Posterior cingulate gyrus (tissue), 11 donors: ENCODE measurements at regions not wholly inside any gene's neighbourhood (a gene's known extent, or its start where the extent isn't known, plus 50 kb on each side); places are given as distances from the start of the nearest gene placed in this dataset.
"Not testable (repeated sequence)": the region's sequence is repeated elsewhere in the genome, so short reads cannot be mapped to it uniquely, and the experiment has no call there.

Experiments
- DNase-seq, 10 donors: peaks; one replicate each; pipeline versions ENCODE4 v3.0.0 to v3.0.0-alpha.2; 2020 to 2021; ENCODE audit warnings: mixed read lengths in 3 of 10
- intact Hi-C: fragments of 100-400 bp; cut with DNase I; formaldehyde crosslinking; loops from one replicate; pipeline ENCODE4 v1.15.1; 2023

DNA sequence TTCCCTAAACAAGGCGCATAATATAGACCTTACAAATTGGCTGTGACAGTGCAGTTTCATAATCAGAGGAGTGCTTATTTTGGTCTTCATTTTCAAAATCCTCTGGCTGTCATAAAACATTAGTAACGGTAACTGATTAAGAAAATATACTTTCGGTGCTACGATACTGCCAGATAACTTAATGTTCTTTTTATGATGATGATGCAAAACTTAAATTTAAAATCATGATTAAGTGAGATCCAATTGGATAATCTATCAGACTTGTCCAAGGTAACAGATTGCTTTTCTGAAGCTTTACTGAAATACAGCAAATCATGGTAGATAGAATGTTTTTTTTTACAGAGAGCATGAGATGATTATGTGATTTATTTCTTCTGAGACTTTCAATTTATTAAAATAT is 364.2 kb upstream of the CNTN3 start:
- intact Hi-C loops = no loop called here
- no peak for DNase-seq

GRCh38 chr3:74985028-74985904 is 370.8 kb upstream of the CNTN3 start:
- intact Hi-C loops = not testable (repeated sequence)
- peak in 3 of 10 donors; percentile 67 to 83 (median 81) for DNase-seq

DNA sequence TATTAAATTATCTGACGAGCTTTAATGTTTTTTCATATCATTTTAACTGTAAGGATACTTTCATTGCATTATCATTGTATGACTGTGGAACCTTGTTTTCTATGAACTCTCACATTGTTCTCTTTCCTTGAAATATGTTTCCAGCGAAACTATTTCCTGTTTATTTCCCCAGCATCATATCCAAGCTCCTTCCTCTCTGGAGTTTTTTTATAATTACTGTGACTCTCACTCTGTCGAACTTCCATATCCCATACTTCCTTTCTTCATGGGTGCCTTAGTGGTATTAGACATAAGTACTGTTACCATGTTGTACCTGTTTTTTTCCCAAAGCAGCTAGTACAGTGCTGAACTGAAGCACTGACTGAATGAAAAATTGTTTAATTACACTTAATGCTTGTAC is 373.6 kb upstream of the CNTN3 start:
- intact Hi-C loops = no loop called here

DNA sequence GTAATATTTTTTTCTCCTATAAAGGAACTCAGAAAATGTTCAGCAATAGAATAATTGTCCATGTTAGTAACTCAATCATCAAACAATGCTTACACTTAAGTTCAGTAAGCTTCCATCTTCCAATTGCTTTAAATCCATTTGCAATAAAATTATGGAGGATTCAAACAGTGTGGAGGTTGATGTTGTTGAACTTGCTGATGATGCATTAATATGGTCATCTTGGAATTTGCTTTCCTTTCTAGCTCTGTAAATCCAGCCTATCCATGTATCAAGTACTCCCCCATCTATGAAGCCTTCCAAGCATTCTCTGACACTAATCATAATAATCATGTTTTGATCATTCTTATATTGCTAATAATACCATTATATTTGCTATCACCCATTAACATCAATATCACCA is 378.4 kb upstream of the CNTN3 start:
- no peak for DNase-seq
- intact Hi-C loops = no loop called here

More for the DNA sequence above, 373.6 kb upstream of the CNTN3 start:
- no peak for DNase-seq

DNA sequence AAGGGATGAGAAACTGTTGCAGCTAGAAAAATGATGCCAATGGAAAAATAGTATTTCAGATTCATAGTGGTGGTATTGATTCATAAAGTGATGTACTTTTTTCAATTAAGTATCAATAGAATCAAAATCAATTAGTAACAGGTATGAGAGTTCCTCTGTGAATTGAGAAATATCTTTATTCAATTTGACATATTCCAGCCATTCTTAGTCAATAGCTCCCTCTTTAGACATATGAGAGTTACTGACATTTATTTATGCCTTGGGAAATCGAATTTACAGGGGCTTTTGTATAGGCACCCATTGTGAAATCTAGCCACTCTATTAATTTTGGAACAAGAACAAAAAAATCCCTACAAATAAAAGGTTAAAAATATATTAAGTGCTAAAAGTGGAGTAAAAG is 386.9 kb upstream of the CNTN3 start:
- DNase-seq = no peak
- intact Hi-C loops = no loop called here

- intact Hi-C loops = no loop called here
- DNase-seq = no peak
These were observed 398.4 kb upstream of the CNTN3 start for GRCh38 chr3:75012791-75013331.

DNA sequence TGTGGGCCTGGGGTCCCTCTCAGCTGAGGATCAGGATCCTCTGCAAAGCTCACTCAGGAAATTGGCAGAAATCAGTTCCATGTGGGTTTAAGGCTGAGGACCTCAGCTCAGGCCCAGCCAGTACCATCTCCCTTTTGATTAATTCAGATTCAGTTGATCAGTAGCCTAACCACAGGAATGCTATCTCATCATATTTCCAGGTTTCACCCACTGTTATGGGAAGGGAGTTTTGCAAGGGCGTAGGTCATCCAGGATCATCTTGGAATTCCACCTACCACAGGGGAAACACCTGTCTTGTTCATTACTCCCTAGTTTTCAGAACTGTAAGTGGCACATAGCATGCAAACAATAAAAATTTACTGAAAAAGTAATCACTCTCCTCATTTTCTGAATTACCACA is 399.5 kb upstream of the CNTN3 start:
- no peak for DNase-seq
- intact Hi-C loops = no loop called here

GRCh38 chr3:75015280-75015679 is 400.8 kb upstream of the CNTN3 start:
- intact Hi-C loops = no loop called here
- no peak for DNase-seq

GRCh38 chr3:75035146-75035545 is 420.7 kb upstream of the CNTN3 start:
- intact Hi-C loops = no loop called here
- DNase-seq = no peak

- intact Hi-C loops = no loop called here
- DNase-seq = no peak
These were observed 428.5 kb upstream of the CNTN3 start for GRCh38 chr3:75042941-75043340.

GRCh38 chr3:75048650-75049049 is 434.2 kb upstream of the CNTN3 start:
- DNase-seq = no peak
- intact Hi-C loops = no loop called here

- DNase-seq = no peak
- intact Hi-C loops = no loop called here
These were observed 435.1 kb upstream of the CNTN3 start for GRCh38 chr3:75049533-75049932.

- DNase-seq = no peak
- intact Hi-C loops = no loop called here
These were observed 444.7 kb upstream of the CNTN3 start for GRCh38 chr3:75059120-75059519.

- intact Hi-C loops = no loop called here
- no peak for DNase-seq
These were observed 447.3 kb upstream of the CNTN3 start for GRCh38 chr3:75061806-75062205.

DNA sequence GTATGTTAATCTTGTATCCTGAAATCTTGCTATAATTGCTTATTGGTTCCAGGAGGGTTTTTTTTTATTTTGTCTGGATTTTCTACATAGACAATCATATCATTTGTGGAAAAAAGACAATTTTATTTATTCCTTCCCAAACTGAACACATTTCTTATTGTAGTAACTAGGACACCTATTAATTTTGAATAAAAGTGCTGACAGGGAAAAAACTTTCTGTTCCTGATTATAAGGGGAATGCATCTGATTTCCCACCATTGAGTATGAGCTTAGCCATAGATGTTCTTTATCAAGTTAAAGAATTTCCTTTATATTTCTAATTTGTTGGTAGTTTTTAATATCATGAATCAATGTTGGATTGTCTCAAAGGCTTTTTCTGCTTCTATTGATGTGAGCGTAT is 460.7 kb upstream of the CNTN3 start:
- DNase-seq = no peak

GRCh38 chr3:75076481-75076880 is 462.0 kb upstream of the CNTN3 start:
- DNase-seq = no peak
- intact Hi-C loops = no loop called here

More for the DNA sequence above, 460.7 kb upstream of the CNTN3 start:
- intact Hi-C loops = no loop called here

DNA sequence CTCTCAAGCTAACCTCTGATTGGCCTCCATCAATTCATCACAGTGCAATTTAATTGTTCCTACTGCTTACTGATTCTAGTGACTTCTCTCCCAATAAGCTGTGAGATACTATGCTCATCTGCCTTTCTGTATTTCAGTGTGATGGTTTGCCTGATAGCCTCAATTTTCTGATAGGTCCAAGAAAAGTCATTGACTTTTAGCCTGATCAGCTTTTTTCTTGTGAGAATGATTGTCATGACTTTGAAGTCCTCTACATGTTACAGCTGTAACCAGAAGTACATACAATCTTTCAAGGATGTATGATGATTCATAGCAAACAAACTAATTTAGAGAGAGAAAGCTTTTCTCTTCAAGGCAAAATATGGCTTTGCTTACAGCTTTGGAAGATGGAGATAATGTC is 463.8 kb upstream of the CNTN3 start:
- DNase-seq = no peak
- intact Hi-C loops = no loop called here

DNA sequence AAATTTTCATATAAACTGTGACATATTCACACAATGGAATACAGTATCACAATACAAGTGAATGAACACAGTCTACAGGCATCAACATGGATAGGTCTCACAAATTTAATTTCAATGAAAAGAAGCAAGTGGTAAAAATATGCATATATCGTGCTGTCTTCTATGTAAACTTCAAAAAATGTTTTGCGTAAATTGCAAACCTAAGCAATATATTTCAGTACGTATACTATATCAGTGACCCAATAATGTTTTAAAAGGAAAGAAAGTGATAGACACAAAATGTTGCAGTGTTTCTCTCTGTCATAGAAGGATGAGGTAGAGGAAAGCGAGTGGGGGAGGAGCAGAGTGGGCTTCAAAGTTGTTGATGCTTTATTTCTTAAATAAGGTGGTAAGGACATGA is 468.4 kb upstream of the CNTN3 start:
- DNase-seq = no peak
- intact Hi-C loops = no loop called here

DNA sequence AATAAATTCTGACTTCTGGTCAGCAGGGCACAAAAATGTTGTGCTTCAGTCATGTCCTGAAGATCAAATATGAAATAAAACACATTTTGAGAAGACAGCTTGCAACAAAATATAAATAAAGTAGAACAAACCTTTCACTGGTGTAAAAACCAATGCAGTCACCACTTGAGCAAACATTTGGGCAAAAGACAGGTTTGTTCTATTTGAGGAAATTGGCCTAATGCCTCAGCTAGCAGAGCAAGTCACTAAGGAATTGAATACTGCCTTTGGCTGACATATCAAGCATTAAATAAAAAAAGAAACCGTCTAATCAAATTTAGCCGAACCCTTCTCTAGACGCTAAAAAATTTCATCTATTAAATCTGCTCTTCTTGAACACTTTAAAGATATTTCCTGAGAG is 475.4 kb upstream of the CNTN3 start:
- no peak for DNase-seq
- intact Hi-C loops = no loop called here

- peak in 2 of 10 donors; percentile 41 to 75 for DNase-seq
- intact Hi-C loops = no loop called here
These were observed 487.1 kb upstream of the CNTN3 start for GRCh38 chr3:75101329-75102147.

GRCh38 chr3:75110741-75111140 is 496.3 kb upstream of the CNTN3 start:
- no peak for DNase-seq
- intact Hi-C loops = no loop called here
